Left ventricle myocardium inferior (tissue), 1 donor: ENCODE measurements at regions not wholly inside any gene's neighbourhood (a gene's known extent, or its start where the extent isn't known, plus 50 kb on each side); places are given as distances from the start of the nearest gene placed in this dataset.

ENCODE experiments used
- DNase-seq: peaks from one replicate; pipeline ENCODE4 v3.0.0-alpha.2; 2020
- H3K27ac ChIP-seq: fragments of 200-600 bp; replicated peaks from 2 replicates; pipeline ENCODE4 v1.8.0; 2021
- H3K27me3 ChIP-seq: fragments of 200-600 bp; 2 replicates; pipeline ENCODE4 v1.8.0; 2021; ENCODE audit warnings: low read depth
- H3K36me3 ChIP-seq: fragments of 200-600 bp; 2 replicates; pipeline ENCODE4 v1.8.0; 2021
- H3K4me1 ChIP-seq: fragments of 200-600 bp; 2 replicates; pipeline ENCODE4 v1.8.0; 2021
- H3K4me3 ChIP-seq: fragments of 200-600 bp; 2 replicates; pipeline ENCODE4 v1.8.0; 2021; ENCODE audit warnings: mild to moderate bottlenecking, moderate library complexity
- H3K9me3 ChIP-seq: fragments of 200-600 bp; replicated peaks from 2 replicates; pipeline ENCODE4 v1.8.0; 2021
- CTCF ChIP-seq: fragments of 200-600 bp; IDR thresholded peaks from 2 replicates; pipeline ENCODE4 v1.8.0; 2021; ENCODE audit warnings: antibody characterized with exemption, mild to moderate bottlenecking, borderline replicate concordance
- intact Hi-C: fragments of 100-400 bp; cut with micrococcal nuclease; formaldehyde crosslinking; loops from one replicate; pipeline ENCODE4 v1.11.0; 2022
- donor health status: DM: no; HTN: yes; CAD: no; lungs with severe emphysema.

- intact Hi-C loops: no loop called here
- peaks cover 15% of the 10 kb centered on the region for H3K9me3 ChIP-seq
- no peaks in the 10 kb centered on the region for H3K4me1 ChIP-seq
- no peaks in the 10 kb centered on the region for H3K27me3 ChIP-seq
- TF ChIP-seq CTCF: no peak
- no peak for DNase-seq
- H3K36me3 ChIP-seq: no peaks in the 10 kb centered on the region
- H3K27ac ChIP-seq: no peak overlapping the region
- no peak overlapping the region for H3K4me3 ChIP-seq
Observed at GRCh38 chr3:174346141-174346540, 513.0 kb upstream of the NAALADL2 start.

DNA sequence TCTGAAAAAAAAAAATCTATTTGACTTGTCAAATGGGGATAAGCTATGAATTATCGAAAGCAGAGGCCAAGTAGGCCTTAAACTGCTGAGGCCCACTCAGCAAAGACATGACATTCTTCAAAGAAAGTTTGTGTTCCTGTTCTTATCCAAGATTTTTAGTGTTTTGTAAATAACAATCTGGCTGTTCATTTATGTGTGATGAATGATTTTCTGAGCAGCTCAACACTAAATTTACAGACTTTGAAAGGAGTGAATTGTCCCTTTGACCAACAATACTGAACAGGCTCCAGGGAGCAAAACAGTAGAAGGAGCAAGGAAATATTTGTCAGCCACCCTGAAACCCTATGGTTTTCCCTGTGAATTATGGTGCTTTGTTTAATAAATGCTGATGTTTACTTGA, 512.6 kb upstream of the NAALADL2 start:
- H3K4me3 ChIP-seq: no peak overlapping the region
- no peaks in the 10 kb centered on the region for H3K36me3 ChIP-seq
- H3K9me3 ChIP-seq: peaks cover 15% of the 10 kb centered on the region
- no peaks in the 10 kb centered on the region for H3K27me3 ChIP-seq
- intact Hi-C loops: no loop called here
- no peak for TF ChIP-seq CTCF
- DNase-seq: no peak
- no peaks in the 10 kb centered on the region for H3K4me1 ChIP-seq
- H3K27ac ChIP-seq: no peak overlapping the region

DNA sequence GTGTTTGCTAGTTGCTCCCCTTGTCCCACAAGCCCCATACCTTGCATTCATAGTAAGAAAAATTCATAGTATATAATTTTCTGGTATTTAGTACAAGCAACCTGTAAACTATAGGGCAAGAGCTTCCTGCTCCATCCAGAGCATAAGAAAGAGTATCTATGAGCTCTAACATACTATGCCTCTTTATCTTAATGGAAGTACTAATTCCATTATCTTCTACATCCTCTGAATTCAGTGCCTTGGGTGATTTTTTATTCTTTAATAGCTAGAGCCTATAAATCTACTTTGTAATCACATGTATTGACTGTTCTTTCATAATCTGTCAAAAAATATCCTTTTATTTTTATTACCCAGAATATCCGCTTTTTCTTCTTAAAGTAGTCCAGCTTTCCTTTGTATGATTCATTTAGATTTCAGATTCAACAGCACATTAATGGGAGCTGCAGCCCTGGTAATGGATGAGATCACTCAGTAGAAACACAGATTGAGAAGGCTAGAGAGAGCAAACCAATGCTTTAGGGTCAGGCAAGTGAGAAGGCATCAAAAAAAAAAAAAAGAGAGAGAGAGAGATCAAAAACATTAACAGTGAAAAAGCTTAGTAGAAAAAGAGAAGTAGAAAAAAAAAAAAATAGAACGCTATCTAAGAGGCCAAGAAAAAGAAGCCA, 511.5 kb upstream of the NAALADL2 start:
- H3K27ac ChIP-seq: no peak overlapping the region
- H3K36me3 ChIP-seq: no peaks in the 10 kb centered on the region
- no peak overlapping the region for H3K4me3 ChIP-seq
- no peaks in the 10 kb centered on the region for H3K27me3 ChIP-seq
- no peak for DNase-seq
- intact Hi-C loops: no loop called here
- no peaks in the 10 kb centered on the region for H3K4me1 ChIP-seq
- TF ChIP-seq CTCF: no peak
- peaks cover 15% of the 10 kb centered on the region for H3K9me3 ChIP-seq

GRCh38 chr3:174352227-174352626, 506.9 kb upstream of the NAALADL2 start:
- TF ChIP-seq CTCF: no peak
- H3K36me3 ChIP-seq: no peaks in the 10 kb centered on the region
- DNase-seq: no peak
- intact Hi-C loops: no loop called here
- no peaks in the 10 kb centered on the region for H3K4me1 ChIP-seq
- no peak overlapping the region for H3K27ac ChIP-seq
- H3K9me3 ChIP-seq: peaks cover 15% of the 10 kb centered on the region
- no peak overlapping the region for H3K4me3 ChIP-seq
- H3K27me3 ChIP-seq: no peaks in the 10 kb centered on the region

DNA sequence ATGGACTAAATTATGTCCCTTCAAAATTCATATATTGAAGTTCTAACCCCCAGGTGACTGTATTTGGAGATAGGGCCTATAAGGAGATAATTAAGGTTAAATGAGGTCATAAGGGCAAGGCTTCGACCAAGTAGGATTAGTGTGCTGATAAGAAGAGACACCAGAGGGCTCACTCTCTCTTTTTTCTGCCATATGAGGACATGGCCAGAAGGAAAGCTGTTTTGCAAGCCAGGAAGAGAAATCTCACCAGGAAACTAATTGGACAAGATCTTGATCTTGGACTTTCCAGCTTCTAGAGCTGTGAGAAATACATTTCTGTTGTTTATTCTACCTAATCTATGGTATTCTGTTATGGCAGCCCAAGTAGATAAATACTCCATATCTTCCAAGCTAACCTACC, 503.6 kb upstream of the NAALADL2 start:
- intact Hi-C loops: no loop called here
- Histone ChIP-seq H3K36me3 (no peaks in the 10 kb centered on the region), H3K4me1 (no peaks in the 10 kb centered on the region), H3K27ac (no peak overlapping the region), H3K4me3 (no peak overlapping the region), H3K27me3 (no peaks in the 10 kb centered on the region), H3K9me3 (peaks cover 6% of the 10 kb centered on the region)
- no peak for DNase-seq
- TF ChIP-seq CTCF: peak; percentile 12
